ENCODE measurements at regions not wholly inside any gene's neighbourhood (a gene's known extent, or its start where the extent isn't known, plus 50 kb on each side); places are given as distances from the start of the nearest gene placed in this dataset.
A peak's percentile ranks its signal among the peaks of the same experiment; 100 is the strongest.

GRCh38 chr13:22126433-22127021, 455.7 kb downstream of the FGF9 start:
- DNase-seq (ENCODE audit: low read depth, low spot score), result no peak

GRCh38 chr13:22127277-22128164, 456.6 kb downstream of the FGF9 start:
- DNase-seq (ENCODE audit: low read depth, low spot score), result no peak

GRCh38 chr13:22128441-22129408, 457.9 kb downstream of the FGF9 start:
- no peak for DNase-seq (ENCODE audit: low read depth, low spot score)

- no peak for DNase-seq (ENCODE audit: low read depth, low spot score)
Observed at GRCh38 chr13:22130254-22130653, 459.4 kb downstream of the FGF9 start.

- no peak for DNase-seq (ENCODE audit: low read depth, low spot score)
Observed at GRCh38 chr13:22134261-22134660, 463.4 kb downstream of the FGF9 start.

- DNase-seq (ENCODE audit: low read depth, low spot score), result no peak
Observed at GRCh38 chr13:22135446-22135845, 464.6 kb downstream of the FGF9 start.

- DNase-seq (ENCODE audit: low read depth, low spot score), result no peak
Observed at GRCh38 chr13:22137361-22138050, 466.6 kb downstream of the FGF9 start.

GRCh38 chr13:22138947-22139346, 468.1 kb downstream of the FGF9 start:
- no peak for DNase-seq (ENCODE audit: low read depth, low spot score)

GRCh38 chr13:22141716-22142115, 470.8 kb downstream of the FGF9 start:
- no peak for DNase-seq (ENCODE audit: low read depth, low spot score)

GRCh38 chr13:22143671-22144070, 472.8 kb downstream of the FGF9 start:
- DNase-seq (ENCODE audit: low read depth, low spot score), result no peak

GRCh38 chr13:22144806-22145205, 473.9 kb downstream of the FGF9 start:
- no peak for DNase-seq (ENCODE audit: low read depth, low spot score)

GRCh38 chr13:22148187-22148586, 477.3 kb downstream of the FGF9 start:
- no peak for DNase-seq (ENCODE audit: low read depth, low spot score)

- DNase-seq (ENCODE audit: low read depth, low spot score), result no peak
Observed at GRCh38 chr13:22152751-22153150, 481.9 kb downstream of the FGF9 start.

GRCh38 chr13:22154041-22154440, 483.2 kb downstream of the FGF9 start:
- no peak for DNase-seq (ENCODE audit: low read depth, low spot score)

GRCh38 chr13:22161871-22162270, 491.0 kb downstream of the FGF9 start:
- no peak for DNase-seq (ENCODE audit: low read depth, low spot score)

GRCh38 chr13:22162889-22163288, 492.0 kb downstream of the FGF9 start:
- no peak for DNase-seq (ENCODE audit: low read depth, low spot score)

- no peak for DNase-seq (ENCODE audit: low read depth, low spot score)
Observed at GRCh38 chr13:22168437-22169190, 497.7 kb downstream of the FGF9 start.

GRCh38 chr13:22169473-22169872, 498.6 kb downstream of the FGF9 start:
- DNase-seq (ENCODE audit: low read depth, low spot score), result no peak

- DNase-seq (ENCODE audit: low read depth, low spot score), result peak; percentile 19
Observed at GRCh38 chr13:22173610-22174009, 502.7 kb downstream of the FGF9 start.

- no peak for DNase-seq (ENCODE audit: low read depth, low spot score)
Observed at GRCh38 chr13:22175241-22175640, 504.4 kb downstream of the FGF9 start.

- no peak for DNase-seq (ENCODE audit: low read depth, low spot score)
Observed at GRCh38 chr13:22175815-22176214, 504.9 kb downstream of the FGF9 start.
